ENCODE measurements at regions not wholly inside any gene's neighbourhood (a gene's known extent, or its start where the extent isn't known, plus 50 kb on each side); places are given as distances from the start of the nearest gene placed in this dataset.

GRCh38 chr17:51439395-51440229 is 179.3 kb downstream of the UTP18 start:
- TF ChIP-seq CTCF (IDR thresholded peaks at IDR 0.05), result no peak
- intact Hi-C loops (cut with DNase I, micrococcal nuclease), result no loop called here
- Histone ChIP-seq H3K9me3 (no peaks in the 10 kb centered on the region), H3K4me3 (no peak overlapping the region), H3K36me3 (ENCODE audit: low read depth) (no peaks in the 10 kb centered on the region), H3K4me1 (ENCODE audit: low read depth) (no peaks in the 10 kb centered on the region)
- DNase-seq (no peak), ATAC-seq (no peak)

- no peak for TF ChIP-seq CTCF (IDR thresholded peaks at IDR 0.05)
- H3K4me3 ChIP-seq, result no peak overlapping the region
- H3K36me3 ChIP-seq (ENCODE audit: low read depth), result no peaks in the 10 kb centered on the region
- H3K9me3 ChIP-seq, result no peaks in the 10 kb centered on the region
- H3K4me1 ChIP-seq (ENCODE audit: low read depth), result no peaks in the 10 kb centered on the region
- ATAC-seq, result no peak
- intact Hi-C loops (cut with DNase I, micrococcal nuclease), result no loop called here
- DNase-seq, result no peak
Observed at GRCh38 chr17:51441431-51441830, 181.1 kb downstream of the UTP18 start.

GRCh38 chr17:51442088-51442865 is 181.9 kb downstream of the UTP18 start:
- no peak for TF ChIP-seq CTCF (IDR thresholded peaks at IDR 0.05)
- Histone ChIP-seq H3K4me3 (no peak overlapping the region), H3K9me3 (no peaks in the 10 kb centered on the region), H3K4me1 (ENCODE audit: low read depth) (no peaks in the 10 kb centered on the region), H3K36me3 (ENCODE audit: low read depth) (no peaks in the 10 kb centered on the region)
- intact Hi-C loops (cut with DNase I, micrococcal nuclease), result no loop called here
- no peak for DNase-seq
- peak; percentile 58 for ATAC-seq

- intact Hi-C loops (cut with DNase I, micrococcal nuclease), result no loop called here
- H3K4me1 ChIP-seq (ENCODE audit: low read depth), result no peaks in the 10 kb centered on the region
- H3K4me3 ChIP-seq, result no peak overlapping the region
- no peak for TF ChIP-seq CTCF (IDR thresholded peaks at IDR 0.05)
- no peak for DNase-seq
- H3K36me3 ChIP-seq (ENCODE audit: low read depth), result no peaks in the 10 kb centered on the region
- no peaks in the 10 kb centered on the region for H3K9me3 ChIP-seq
- no peak for ATAC-seq
Observed at GRCh38 chr17:51443646-51444045, 183.3 kb downstream of the UTP18 start.

- no peaks in the 10 kb centered on the region for H3K9me3 ChIP-seq
- H3K4me3 ChIP-seq, result no peak overlapping the region
- intact Hi-C loops (cut with DNase I, micrococcal nuclease), result no loop called here
- no peak for TF ChIP-seq CTCF (IDR thresholded peaks at IDR 0.05)
- no peaks in the 10 kb centered on the region for H3K4me1 ChIP-seq (ENCODE audit: low read depth)
- no peaks in the 10 kb centered on the region for H3K36me3 ChIP-seq (ENCODE audit: low read depth)
- ATAC-seq, result no peak
- no peak for DNase-seq
Observed at GRCh38 chr17:51445946-51446345, 185.6 kb downstream of the UTP18 start.
